IPS-15b (cell line): ENCODE measurements at regions not wholly inside any gene's neighbourhood (a gene's known extent, or its start where the extent isn't known, plus 50 kb on each side); places are given as distances from the start of the nearest gene placed in this dataset.

Experiments used
- H3K27me3 ChIP-seq: one replicate; pipeline ENCODE4 v1.6.1; 2013; ENCODE audit warnings: low read length; ENCODE audit not compliant: control insufficient read depth, insufficient read depth
- H3K36me3 ChIP-seq: one replicate; pipeline ENCODE4 v1.6.1; 2013; ENCODE audit warnings: low read length; ENCODE audit not compliant: control insufficient read depth, insufficient read depth
- H3K4me1 ChIP-seq: one replicate; pipeline ENCODE4 v1.6.1; 2013; ENCODE audit warnings: mild to moderate bottlenecking, low read length; ENCODE audit not compliant: control insufficient read depth, insufficient read depth
- H3K4me3 ChIP-seq: one replicate; pipeline ENCODE4 v1.5.1; 2013; ENCODE audit warnings: low read depth, low read length
- H3K9ac ChIP-seq: one replicate; pipeline ENCODE4 v1.6.1; 2013; ENCODE audit warnings: low read depth, mild to moderate bottlenecking, low read length
- H3K9me3 ChIP-seq: one replicate; pipeline ENCODE4 v1.6.1; 2013; ENCODE audit warnings: mild to moderate bottlenecking, low read length; ENCODE audit not compliant: control insufficient read depth, insufficient read depth

DNA sequence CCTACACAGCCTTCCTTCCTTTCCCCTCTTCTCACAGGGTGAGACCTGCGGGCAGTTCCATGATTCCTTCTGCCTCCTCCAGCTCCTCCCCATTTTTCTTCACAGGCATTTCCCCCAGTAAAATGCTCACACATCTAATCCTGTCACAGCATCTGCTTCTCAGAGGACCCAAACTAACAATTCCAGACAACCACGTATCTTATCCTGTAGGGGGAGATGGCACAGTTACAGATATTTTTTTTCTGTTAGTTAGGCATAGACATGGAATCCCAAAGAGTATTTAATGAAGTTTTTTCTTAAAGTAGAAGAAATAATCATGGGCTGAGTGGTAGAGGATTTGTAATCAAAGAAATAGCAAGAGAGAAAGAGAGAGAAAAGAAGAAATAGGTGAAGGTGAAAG lies 373.1 kb upstream of the ADAMTS9 start:
- Histone ChIP-seq H3K36me3 (no peaks in the 10 kb centered on the region), H3K4me1 (no peaks in the 10 kb centered on the region), H3K9me3 (no peaks in the 10 kb centered on the region), H3K4me3 (no peak overlapping the region), H3K27me3 (no peaks in the 10 kb centered on the region), H3K9ac (no peak overlapping the region)

DNA sequence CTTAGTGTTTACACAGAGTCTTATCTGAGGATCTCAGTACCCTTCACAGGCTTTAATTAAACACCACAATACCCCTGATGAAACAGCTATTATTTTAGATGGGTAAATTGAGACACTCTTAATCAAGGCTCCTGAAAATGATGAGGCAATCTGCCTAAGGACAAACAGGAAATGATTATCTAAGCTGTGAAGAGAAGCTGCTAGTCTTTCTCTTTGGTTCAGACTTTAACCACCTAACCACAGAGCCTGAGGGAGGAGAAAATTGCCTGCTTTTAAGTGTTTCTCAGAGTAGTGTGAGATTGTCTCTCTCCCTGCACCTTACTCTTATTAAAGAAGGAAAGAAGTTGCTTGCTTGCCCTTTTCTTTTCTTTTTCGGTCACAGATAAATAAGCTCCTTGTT lies 364.3 kb upstream of the ADAMTS9 start:
- H3K9ac ChIP-seq, result no peak overlapping the region
- H3K36me3 ChIP-seq, result no peaks in the 10 kb centered on the region
- no peaks in the 10 kb centered on the region for H3K27me3 ChIP-seq
- no peaks in the 10 kb centered on the region for H3K9me3 ChIP-seq
- H3K4me1 ChIP-seq, result no peaks in the 10 kb centered on the region
- H3K4me3 ChIP-seq, result no peak overlapping the region

DNA sequence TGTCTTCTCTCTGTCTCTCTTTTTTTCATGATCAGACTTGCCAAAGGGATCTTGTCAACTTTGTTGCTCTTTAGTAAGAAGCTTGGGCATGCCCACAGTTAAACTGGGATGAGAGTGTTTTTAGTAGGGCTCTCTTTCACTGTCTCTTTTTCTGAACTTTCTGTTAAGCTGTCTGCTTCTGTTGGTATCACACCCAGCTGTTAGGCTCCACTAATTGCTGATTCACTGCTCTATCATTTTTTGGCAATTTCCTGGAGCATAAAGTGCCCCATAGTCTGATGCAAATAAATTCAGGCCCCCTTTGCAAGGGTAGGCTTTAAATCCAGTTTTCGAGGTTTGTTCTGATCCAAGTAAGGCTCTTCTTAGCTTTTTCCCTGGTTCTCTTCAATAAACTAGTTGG lies 360.4 kb upstream of the ADAMTS9 start:
- Histone ChIP-seq H3K4me1 (no peaks in the 10 kb centered on the region), H3K9me3 (no peaks in the 10 kb centered on the region), H3K27me3 (no peaks in the 10 kb centered on the region), H3K4me3 (no peak overlapping the region), H3K9ac (no peak overlapping the region), H3K36me3 (no peaks in the 10 kb centered on the region)

DNA sequence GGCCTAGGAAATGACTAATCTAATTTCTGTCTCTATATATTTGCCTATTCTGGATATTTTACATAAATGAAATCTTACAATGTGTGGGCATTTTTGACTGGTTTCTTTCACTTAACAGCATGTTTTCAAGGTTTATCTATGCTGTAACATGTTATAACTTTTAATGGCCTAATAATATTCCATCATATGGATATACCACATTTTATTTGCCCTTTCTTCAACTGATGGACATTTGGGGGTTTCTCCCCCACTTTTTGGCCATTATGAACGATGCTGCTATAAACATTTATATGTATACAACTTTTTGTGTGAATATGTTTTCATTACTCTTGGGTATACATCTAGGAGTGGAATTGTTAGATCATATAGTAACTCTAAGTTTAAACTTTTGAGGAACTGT lies 357.3 kb upstream of the ADAMTS9 start:
- Histone ChIP-seq H3K9ac (no peak overlapping the region), H3K27me3 (no peaks in the 10 kb centered on the region), H3K4me3 (no peak overlapping the region), H3K4me1 (no peaks in the 10 kb centered on the region), H3K36me3 (no peaks in the 10 kb centered on the region), H3K9me3 (no peaks in the 10 kb centered on the region)

DNA sequence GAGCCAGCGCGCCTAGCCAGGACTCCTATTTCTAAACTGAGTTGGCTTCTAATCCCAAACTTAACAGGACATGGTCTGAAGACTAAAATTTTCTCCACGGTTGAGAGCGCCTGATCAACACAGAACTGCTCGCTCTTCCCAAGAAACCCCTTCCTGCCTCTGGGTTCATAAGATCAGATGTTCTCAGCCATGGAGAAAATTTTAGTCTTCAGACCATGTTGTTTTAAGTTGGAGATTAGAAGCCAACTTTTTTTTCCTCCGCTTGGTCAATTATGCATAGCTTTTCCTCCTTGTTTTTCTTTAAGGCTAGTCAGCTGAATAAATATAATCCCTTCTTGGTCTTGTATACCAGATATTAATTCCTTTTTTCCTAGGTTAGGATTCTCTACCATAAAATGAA lies 356.6 kb upstream of the ADAMTS9 start:
- Histone ChIP-seq H3K4me1 (no peaks in the 10 kb centered on the region), H3K4me3 (no peak overlapping the region), H3K36me3 (no peaks in the 10 kb centered on the region), H3K27me3 (no peaks in the 10 kb centered on the region), H3K9ac (no peak overlapping the region), H3K9me3 (no peaks in the 10 kb centered on the region)

DNA sequence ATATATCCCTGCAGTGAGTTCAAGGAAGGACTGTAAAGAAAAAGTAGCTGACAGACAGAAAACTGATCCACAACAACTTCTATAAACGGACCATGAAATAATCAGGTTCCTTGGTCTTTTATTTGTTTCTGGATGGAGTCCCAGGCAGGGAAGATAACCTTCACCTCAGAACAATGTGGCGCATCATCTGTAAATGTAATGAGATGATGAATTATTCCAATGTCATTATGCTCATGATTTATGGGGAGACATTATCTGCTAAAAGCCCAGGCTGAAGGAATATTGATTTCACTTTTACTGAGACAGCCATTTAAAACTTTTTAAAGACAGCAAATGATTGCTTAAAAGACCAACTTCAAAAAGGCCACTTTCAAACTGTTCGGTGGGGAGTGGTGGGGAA lies 354.9 kb upstream of the ADAMTS9 start:
- Histone ChIP-seq H3K36me3 (no peaks in the 10 kb centered on the region), H3K9ac (no peak overlapping the region), H3K4me3 (no peak overlapping the region), H3K4me1 (no peaks in the 10 kb centered on the region), H3K9me3 (no peaks in the 10 kb centered on the region), H3K27me3 (no peaks in the 10 kb centered on the region)

DNA sequence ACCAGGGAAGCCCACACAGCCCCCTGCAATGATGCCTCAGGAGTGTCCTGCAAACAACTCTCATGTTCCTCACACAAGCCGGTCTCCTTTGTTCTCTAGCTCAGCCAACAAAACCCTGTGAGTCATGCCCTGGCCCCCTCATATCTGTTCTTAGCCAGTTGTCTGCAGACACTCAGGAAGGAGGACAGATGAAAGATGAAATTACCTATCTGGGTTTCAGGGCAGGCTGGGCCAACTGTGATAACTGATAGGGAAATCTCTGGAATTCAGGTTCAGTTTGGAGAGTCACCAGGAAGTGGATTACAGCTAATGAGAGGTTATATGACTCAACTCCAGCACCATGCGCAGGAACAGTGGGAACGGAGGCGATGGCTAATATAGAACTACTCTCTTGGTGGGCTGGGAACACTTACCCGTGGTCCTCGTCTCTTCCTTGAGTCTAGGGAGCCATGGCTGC lies 352.0 kb upstream of the ADAMTS9 start:
- H3K4me3 ChIP-seq, result no peak overlapping the region
- no peaks in the 10 kb centered on the region for H3K4me1 ChIP-seq
- no peaks in the 10 kb centered on the region for H3K36me3 ChIP-seq
- no peaks in the 10 kb centered on the region for H3K27me3 ChIP-seq
- no peaks in the 10 kb centered on the region for H3K9me3 ChIP-seq
- no peak overlapping the region for H3K9ac ChIP-seq

DNA sequence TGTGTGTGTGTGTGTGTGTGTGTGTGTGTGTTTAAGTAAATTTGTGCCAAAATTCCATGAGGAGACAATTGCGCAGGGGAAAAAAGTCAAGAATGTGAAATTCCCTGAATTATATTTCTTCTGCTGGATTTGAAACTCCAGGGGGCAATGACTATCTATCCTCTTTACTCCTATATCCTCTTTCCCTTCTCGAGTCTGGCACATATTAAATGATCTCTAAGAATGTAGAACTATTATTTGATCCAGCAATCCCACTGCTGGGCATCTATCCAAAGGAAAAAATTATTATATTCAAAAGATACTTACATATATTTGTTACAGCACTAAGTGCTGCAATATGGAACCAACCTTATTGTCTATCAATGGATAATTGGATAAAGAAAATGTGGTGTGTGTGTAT lies 350.1 kb upstream of the ADAMTS9 start:
- H3K9ac ChIP-seq, result no peak overlapping the region
- H3K27me3 ChIP-seq, result no peaks in the 10 kb centered on the region
- H3K36me3 ChIP-seq, result no peaks in the 10 kb centered on the region
- no peak overlapping the region for H3K4me3 ChIP-seq
- H3K4me1 ChIP-seq, result no peaks in the 10 kb centered on the region
- H3K9me3 ChIP-seq, result no peaks in the 10 kb centered on the region

DNA sequence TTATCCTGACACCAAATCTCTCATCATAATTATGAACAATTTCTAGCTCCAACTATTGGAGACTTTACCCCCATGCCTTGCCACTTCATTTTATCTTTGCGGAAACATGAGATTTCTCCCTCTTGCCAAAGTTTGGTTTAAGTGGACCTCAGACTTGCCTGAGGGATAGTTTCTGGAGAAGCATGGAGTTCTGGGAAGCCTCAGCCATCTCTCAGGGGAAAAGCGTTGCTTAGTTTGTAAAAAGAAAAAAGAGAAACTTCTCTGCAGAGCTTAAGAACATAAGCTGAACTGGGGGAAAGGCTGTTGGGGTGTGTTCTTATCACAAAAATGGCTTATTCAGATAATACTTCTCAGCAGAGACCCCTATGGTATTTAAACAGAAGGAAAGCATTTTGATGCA lies 347.4 kb upstream of the ADAMTS9 start:
- Histone ChIP-seq H3K4me1 (no peaks in the 10 kb centered on the region), H3K9me3 (no peaks in the 10 kb centered on the region), H3K36me3 (no peaks in the 10 kb centered on the region), H3K4me3 (no peak overlapping the region), H3K9ac (no peak overlapping the region), H3K27me3 (no peaks in the 10 kb centered on the region)

DNA sequence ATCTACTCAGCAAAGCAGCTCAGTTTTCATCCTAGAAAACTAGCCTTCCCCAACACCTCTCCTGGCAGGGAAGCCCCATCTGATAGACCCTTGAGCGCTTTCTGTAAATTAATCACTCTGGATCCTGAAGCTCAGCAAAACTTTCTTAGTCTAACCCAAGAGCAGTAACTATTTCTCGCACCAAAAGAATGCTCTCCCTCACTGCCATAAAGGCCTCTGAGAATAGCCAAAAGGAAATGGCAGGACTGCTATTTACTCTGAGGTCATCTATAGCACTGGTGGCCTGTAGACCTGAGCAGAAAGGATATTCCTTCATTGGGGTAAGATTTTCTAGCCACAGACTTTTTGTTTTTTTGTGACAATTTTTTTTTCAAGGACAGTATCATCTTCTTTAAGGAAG lies 345.8 kb upstream of the ADAMTS9 start:
- H3K4me3 ChIP-seq, result no peak overlapping the region
- no peaks in the 10 kb centered on the region for H3K36me3 ChIP-seq
- no peaks in the 10 kb centered on the region for H3K27me3 ChIP-seq
- no peaks in the 10 kb centered on the region for H3K9me3 ChIP-seq
- H3K4me1 ChIP-seq, result no peaks in the 10 kb centered on the region
- H3K9ac ChIP-seq, result no peak overlapping the region

DNA sequence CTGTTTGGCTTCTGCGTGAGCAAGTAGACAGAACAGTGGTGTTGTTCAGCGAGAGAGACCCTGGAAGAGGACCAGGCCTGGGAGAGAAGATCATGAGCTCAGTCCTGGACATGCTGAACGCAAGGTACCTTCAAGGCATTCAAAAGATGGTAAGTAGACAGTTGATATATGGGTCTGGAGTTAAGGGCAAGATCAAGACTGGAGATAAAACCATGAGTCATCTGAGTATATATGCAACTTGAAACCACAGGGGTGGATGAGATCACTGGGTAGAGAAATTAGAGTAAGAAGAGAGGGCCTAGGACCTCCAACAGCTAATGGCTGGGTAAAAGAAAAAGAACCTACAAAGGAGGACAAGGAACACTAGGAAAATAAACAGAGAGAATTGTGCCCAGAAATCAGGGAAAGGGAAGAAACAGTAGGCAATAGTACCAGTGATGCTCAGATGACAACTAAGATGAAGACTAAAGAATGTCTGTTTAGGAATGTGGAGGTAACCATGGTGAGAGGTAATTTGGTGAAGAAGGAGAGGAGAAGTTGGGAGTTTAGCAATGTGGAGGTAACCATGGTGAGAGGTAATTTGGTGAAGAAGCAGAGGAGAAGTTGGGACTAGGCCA lies 343.2 kb upstream of the ADAMTS9 start:
- Histone ChIP-seq H3K27me3 (no peaks in the 10 kb centered on the region), H3K9ac (no peak overlapping the region), H3K36me3 (no peaks in the 10 kb centered on the region), H3K4me1 (peaks cover 5% of the 10 kb centered on the region), H3K9me3 (no peaks in the 10 kb centered on the region), H3K4me3 (no peak overlapping the region)

DNA sequence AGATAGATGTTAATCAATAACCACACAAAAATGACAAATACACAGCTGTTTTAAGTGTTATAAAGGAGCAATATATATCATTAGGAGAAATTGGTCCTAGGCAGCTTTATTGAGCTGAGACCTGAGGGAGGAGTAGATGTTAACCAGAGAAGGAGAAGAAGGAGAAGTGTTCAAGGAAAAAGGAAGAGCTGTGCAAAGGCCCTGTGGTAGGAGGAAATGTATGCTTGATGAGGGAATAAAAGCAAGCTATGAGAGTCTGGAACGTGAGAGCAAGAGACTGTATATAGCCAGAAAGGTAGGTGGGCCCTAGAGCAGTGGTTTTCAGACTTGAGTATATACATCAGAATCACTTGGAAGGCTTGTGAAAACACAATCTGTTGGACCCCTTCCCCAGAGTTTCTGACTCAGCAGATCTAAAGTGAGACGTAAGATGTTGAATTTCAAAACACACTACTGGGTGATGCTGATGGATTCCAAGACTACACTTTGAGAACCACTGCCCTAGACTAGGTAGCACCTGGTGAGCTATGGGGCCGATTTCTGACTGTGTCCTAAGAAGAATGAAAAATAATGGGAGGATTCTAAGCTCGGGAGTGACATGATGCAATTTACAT lies 342.3 kb upstream of the ADAMTS9 start:
- no peak overlapping the region for H3K9ac ChIP-seq
- H3K4me3 ChIP-seq, result no peak overlapping the region
- H3K36me3 ChIP-seq, result no peaks in the 10 kb centered on the region
- H3K9me3 ChIP-seq, result no peaks in the 10 kb centered on the region
- H3K27me3 ChIP-seq, result no peaks in the 10 kb centered on the region
- H3K4me1 ChIP-seq, result peaks cover 5% of the 10 kb centered on the region
